Fibroblast of lung (primary cell): ENCODE measurements at regions not wholly inside any gene's neighbourhood (a gene's known extent, or its start where the extent isn't known, plus 50 kb on each side); places are given as distances from the start of the nearest gene placed in this dataset.

ENCODE experiments used
- DNase-seq, 2 donors: peaks; one replicate each; pipeline versions ENCODE4 v3.0.0 to v3.0.0-alpha.2; 2010; ENCODE audit warnings: low read depth in 2 of 2
- H2AFZ ChIP-seq: 2 replicates; pipeline ENCODE4 v1.5.1; 2012; ENCODE audit warnings: low read length, control low read depth, inconsistent platforms
- H3K27ac ChIP-seq: 2 replicates; pipeline ENCODE4 v1.5.1; 2011; ENCODE audit warnings: low read length, control low read depth; ENCODE audit not compliant: insufficient read depth
- H3K27me3 ChIP-seq: 2 replicates; pipeline ENCODE4 v1.5.1; 2011; ENCODE audit warnings: mild to moderate bottlenecking, low read length; ENCODE audit not compliant: control insufficient read depth, insufficient read depth
- H3K36me3 ChIP-seq: 2 replicates; pipeline ENCODE4 v1.5.1; 2011; ENCODE audit warnings: low read length; ENCODE audit not compliant: control insufficient read depth, insufficient read depth
- H3K4me1 ChIP-seq: 2 replicates; pipeline ENCODE4 v1.5.1; 2011; ENCODE audit warnings: low read length; ENCODE audit not compliant: control insufficient read depth, insufficient read depth; ENCODE audit errors: extremely low read depth
- H3K4me2 ChIP-seq: 2 replicates; pipeline ENCODE4 v1.5.1; 2011; ENCODE audit warnings: low read length, control low read depth; ENCODE audit not compliant: insufficient read depth; ENCODE audit errors: extremely low read depth
- H3K4me3 ChIP-seq, 4 experiments: fragments of 200-600 bp in 1 of 4; sonication (generic) in 1 of 4; replicated peaks in 1 of 4; 2 replicates each; pipeline ENCODE4 v1.5.1; 2011 to 2016; ENCODE audit warnings: low read length in 4 of 4, low read depth in 3 of 4, mild to moderate bottlenecking in 3 of 4, control low read depth in 2 of 4, inconsistent platforms in 1 of 4, mixed read lengths in 1 of 4; ENCODE audit not compliant: insufficient read depth in 1 of 4; ENCODE audit errors: control extremely low read depth in 1 of 4
- H3K79me2 ChIP-seq: 2 replicates; pipeline ENCODE4 v1.5.1; 2012; ENCODE audit warnings: mild to moderate bottlenecking, low read length, inconsistent platforms; ENCODE audit not compliant: control insufficient read depth, insufficient read depth
- H3K9ac ChIP-seq: 2 replicates; pipeline ENCODE4 v1.5.1; 2011; ENCODE audit warnings: mild to moderate bottlenecking, low read length, control low read depth; ENCODE audit not compliant: insufficient read depth
- H3K9me3 ChIP-seq: 2 replicates; pipeline ENCODE4 v1.5.1; 2012; ENCODE audit warnings: low read depth, low read length; ENCODE audit not compliant: control insufficient read depth, insufficient read depth
- H4K20me1 ChIP-seq: 2 replicates; pipeline ENCODE4 v1.5.1; 2011; ENCODE audit warnings: low read length; ENCODE audit not compliant: control insufficient read depth, insufficient read depth; ENCODE audit errors: extremely low read depth
- EZH2 ChIP-seq: IDR thresholded peaks from 2 replicates; pipeline ENCODE4 v1.5.1; 2012; ENCODE audit warnings: low read length, control low read depth, mild to moderate bottlenecking; ENCODE audit errors: missing control alignments
- TF ChIP-seq, protein P1 (sequence below), 2 donors: IDR thresholded peaks in 1 of 2; conservative IDR thresholded peaks in 1 of 2; 1 replicate in 1 of 2; 2 replicates in 1 of 2; pipeline ENCODE4 v1.5.1; 2011 to 2012; ENCODE audit warnings: low read length in 2 of 2, control low read depth in 1 of 2, inconsistent platforms in 1 of 2, low read depth in 1 of 2, mild to moderate bottlenecking in 1 of 2

DNA sequence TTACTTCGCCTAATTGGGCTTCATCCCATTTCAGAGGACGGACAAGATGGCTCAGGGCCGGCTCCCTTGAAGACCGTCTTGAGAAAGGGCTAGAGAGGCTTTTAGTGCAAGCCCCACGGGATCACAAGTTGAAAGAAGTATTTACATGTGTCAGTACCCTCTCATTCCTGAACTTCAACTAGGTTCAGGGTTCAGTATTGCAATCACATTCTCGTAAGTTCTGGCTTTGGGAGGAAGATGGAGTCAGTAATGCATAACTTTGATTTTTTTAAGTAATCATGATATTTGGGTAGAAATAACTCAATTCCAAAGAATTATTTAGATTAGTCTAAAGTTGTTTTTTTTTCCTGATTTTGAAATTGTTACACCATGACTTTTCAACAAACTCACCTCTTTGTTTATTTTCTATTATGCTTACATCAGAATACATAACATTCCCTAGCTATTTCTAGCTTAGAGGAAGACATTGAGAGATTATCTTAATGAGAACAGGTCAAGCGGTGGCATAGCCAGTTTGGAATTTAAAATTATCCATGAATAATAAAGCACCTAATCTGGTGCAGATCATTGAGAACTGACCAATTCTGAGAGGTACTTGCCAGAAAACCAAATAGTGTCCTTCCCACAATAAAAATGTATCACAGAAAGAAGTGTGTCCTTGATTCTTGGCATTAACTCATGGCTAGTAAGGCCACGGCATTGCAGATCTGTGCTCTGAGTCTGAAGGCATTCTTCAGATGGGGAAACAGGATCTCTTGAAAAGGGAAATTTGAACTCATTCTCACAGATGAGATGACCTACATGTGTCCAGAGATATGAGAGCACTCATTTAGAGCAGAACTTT lies 92.1 kb upstream of the BLID start:
- no peak for TF ChIP-seq EZH2
- TF ChIP-seq, protein P1, sequence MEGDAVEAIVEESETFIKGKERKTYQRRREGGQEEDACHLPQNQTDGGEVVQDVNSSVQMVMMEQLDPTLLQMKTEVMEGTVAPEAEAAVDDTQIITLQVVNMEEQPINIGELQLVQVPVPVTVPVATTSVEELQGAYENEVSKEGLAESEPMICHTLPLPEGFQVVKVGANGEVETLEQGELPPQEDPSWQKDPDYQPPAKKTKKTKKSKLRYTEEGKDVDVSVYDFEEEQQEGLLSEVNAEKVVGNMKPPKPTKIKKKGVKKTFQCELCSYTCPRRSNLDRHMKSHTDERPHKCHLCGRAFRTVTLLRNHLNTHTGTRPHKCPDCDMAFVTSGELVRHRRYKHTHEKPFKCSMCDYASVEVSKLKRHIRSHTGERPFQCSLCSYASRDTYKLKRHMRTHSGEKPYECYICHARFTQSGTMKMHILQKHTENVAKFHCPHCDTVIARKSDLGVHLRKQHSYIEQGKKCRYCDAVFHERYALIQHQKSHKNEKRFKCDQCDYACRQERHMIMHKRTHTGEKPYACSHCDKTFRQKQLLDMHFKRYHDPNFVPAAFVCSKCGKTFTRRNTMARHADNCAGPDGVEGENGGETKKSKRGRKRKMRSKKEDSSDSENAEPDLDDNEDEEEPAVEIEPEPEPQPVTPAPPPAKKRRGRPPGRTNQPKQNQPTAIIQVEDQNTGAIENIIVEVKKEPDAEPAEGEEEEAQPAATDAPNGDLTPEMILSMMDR (conservative IDR thresholded peaks at IDR 0.05 in 1 of 2, IDR thresholded peaks at IDR 0.05 in 1 of 2; ENCODE audit: low read depth in 1 of 2, low read length in 2 of 2) = no peak
- Histone ChIP-seq H3K9me3 (no peaks in the 10 kb centered on the region), H3K27ac (peak overlapping the region; percentile 88), H4K20me1 (no peaks in the 10 kb centered on the region), H3K9ac (no peak overlapping the region), H3K4me1 (peaks cover 46% of the 10 kb centered on the region), H3K27me3 (no peaks in the 10 kb centered on the region), H2AFZ (no peak overlapping the region), H3K79me2 (peaks cover 40% of the 10 kb centered on the region), H3K4me2 (peak overlapping the region; percentile 36), H3K36me3 (no peaks in the 10 kb centered on the region), H3K4me3 (peak overlapping the region in 2 of 4 experiments; percentile 53 to 56)
- DNase-seq = peak; percentile 85 to 88

DNA sequence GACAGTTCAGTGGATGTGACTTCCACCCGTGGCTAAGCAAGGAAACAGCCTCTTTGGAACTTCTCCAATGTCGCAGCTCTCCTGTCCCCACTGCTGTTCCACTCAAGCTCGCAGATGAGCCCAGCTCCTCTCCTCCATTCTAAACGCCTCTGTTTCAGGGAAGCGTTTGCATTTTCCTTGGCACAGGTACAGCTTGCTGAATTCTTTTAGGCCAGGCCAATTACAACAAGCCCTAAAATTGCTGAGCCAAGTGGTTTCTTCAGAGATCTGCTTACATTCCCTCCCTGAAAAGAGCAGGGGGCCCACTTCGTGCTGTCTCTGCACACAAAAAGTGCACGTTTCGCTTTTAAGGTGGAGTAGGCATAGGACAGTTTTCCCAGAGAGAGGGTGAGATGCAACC lies 91.5 kb upstream of the BLID start:
- H3K36me3 ChIP-seq = no peaks in the 10 kb centered on the region
- H3K9ac ChIP-seq = peak overlapping the region; percentile 25
- no peaks in the 10 kb centered on the region for H3K9me3 ChIP-seq
- H2AFZ ChIP-seq = no peak overlapping the region
- peak; percentile 90 to 93 for DNase-seq
- H3K27me3 ChIP-seq = no peaks in the 10 kb centered on the region
- no peaks in the 10 kb centered on the region for H4K20me1 ChIP-seq
- peak overlapping the region; percentile 36 for H3K4me2 ChIP-seq
- peak overlapping the region; percentile 9 to 56 (median 40) for H3K4me3 ChIP-seq
- peaks cover 47% of the 10 kb centered on the region for H3K4me1 ChIP-seq
- no peak for TF ChIP-seq EZH2
- TF ChIP-seq, protein P1 (conservative IDR thresholded peaks at IDR 0.05 in 1 of 2, IDR thresholded peaks at IDR 0.05 in 1 of 2; ENCODE audit: low read depth in 1 of 2, low read length in 2 of 2) = no peak
- peaks cover 44% of the 10 kb centered on the region for H3K79me2 ChIP-seq
- H3K27ac ChIP-seq = peak overlapping the region; percentile 88

DNA sequence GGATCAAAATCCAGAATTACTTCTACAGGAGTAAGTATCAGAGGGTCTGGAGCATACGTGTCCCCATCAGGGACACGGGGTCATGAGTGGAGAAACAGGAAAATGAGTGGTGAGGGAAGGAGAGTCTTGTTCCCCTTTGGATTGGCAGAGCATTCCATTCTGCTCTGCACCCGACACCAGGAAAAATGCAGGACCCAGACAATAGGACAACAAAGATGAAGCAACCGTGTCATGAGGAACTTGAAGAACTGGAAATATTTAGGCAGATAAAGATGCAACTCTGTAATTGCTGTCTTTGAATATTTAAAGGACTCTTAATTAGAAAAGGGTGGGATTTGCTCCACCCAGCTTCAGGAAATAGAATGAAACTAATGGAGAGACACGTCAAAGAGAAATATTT lies 89.0 kb upstream of the BLID start:
- Histone ChIP-seq H2AFZ (no peak overlapping the region), H3K9me3 (no peaks in the 10 kb centered on the region), H3K79me2 (peaks cover 67% of the 10 kb centered on the region), H3K27ac (peak overlapping the region; percentile 16), H3K9ac (no peak overlapping the region), H3K36me3 (peaks cover 2% of the 10 kb centered on the region), H4K20me1 (no peaks in the 10 kb centered on the region), H3K4me1 (peaks cover 49% of the 10 kb centered on the region), H3K4me3 (peak overlapping the region in 2 of 4 experiments; percentile 53 to 56), H3K4me2 (peak overlapping the region; percentile 27), H3K27me3 (no peaks in the 10 kb centered on the region)
- TF ChIP-seq, protein P1 (conservative IDR thresholded peaks at IDR 0.05 in 1 of 2, IDR thresholded peaks at IDR 0.05 in 1 of 2; ENCODE audit: low read depth in 1 of 2, low read length in 2 of 2) = no peak
- TF ChIP-seq EZH2 = no peak
- peak in 1 of 2 donors; percentile 51 for DNase-seq
